H1 (cell line): ENCODE measurements at regions not wholly inside any gene's neighbourhood (a gene's known extent, or its start where the extent isn't known, plus 50 kb on each side); places are given as distances from the start of the nearest gene placed in this dataset.

ENCODE experiments used
- GTF2F1 ChIP-seq: IDR thresholded peaks from 2 replicates; pipeline ENCODE4 v1.6.1; 2012; ENCODE audit warnings: low read depth, low read length, improper control_type of control experiment, borderline replicate concordance
- KDM5A ChIP-seq: fragments of 200-600 bp; IDR thresholded peaks from 2 replicates; pipeline ENCODE4 v1.7.1; 2012; ENCODE audit warnings: mild to moderate bottlenecking, low read length, inconsistent platforms, mixed read lengths
- POLR2AphosphoS5 ChIP-seq: IDR thresholded peaks from 2 replicates; pipeline ENCODE4 v1.6.1; 2011; ENCODE audit warnings: low read depth, low read length
- RAD21 ChIP-seq, 2 experiments: IDR thresholded peaks in 1 of 2; conservative IDR thresholded peaks in 1 of 2; 2 replicates each; pipeline ENCODE4 v1.6.1; 2011; ENCODE audit warnings: low read depth in 2 of 2, low read length in 2 of 2, improper control_type of control experiment in 1 of 2, inconsistent platforms in 1 of 2, mild to moderate bottlenecking in 1 of 2, moderate library complexity in 1 of 2
- RNF2 ChIP-seq: fragments of 200-900, 300-1000 bp; sonication (generic); IDR thresholded peaks from 2 replicates; pipeline ENCODE4 v1.7.1; 2016; ENCODE audit warnings: borderline replicate concordance, low read depth, mild to moderate bottlenecking, antibody characterized with exemption, low read length; ENCODE audit not compliant: poor library complexity, severe bottlenecking; ENCODE audit errors: missing control alignments
- RXRA ChIP-seq: IDR thresholded peaks from 2 replicates; pipeline ENCODE4 v1.6.1; 2011; ENCODE audit warnings: low read depth, mild to moderate bottlenecking, low read length, moderate library complexity; ENCODE audit not compliant: insufficient read depth
- SIRT6 ChIP-seq: IDR thresholded peaks from one replicate; pipeline ENCODE4 v1.7.1; 2012; ENCODE audit warnings: low read length, inconsistent platforms
- SIX5 ChIP-seq: IDR thresholded peaks from 2 replicates; pipeline ENCODE4 v1.6.1; 2011; ENCODE audit warnings: mild to moderate bottlenecking, low read depth, low read length
- TAF1 ChIP-seq: IDR thresholded peaks from 2 replicates; pipeline ENCODE4 v1.6.1; 2011; ENCODE audit warnings: mild to moderate bottlenecking, low read depth, low read length
- TCF12 ChIP-seq: IDR thresholded peaks from 2 replicates; pipeline ENCODE4 v1.6.1; 2011; ENCODE audit warnings: low read depth, mild to moderate bottlenecking, low read length
- TEAD4 ChIP-seq: IDR thresholded peaks from 2 replicates; pipeline ENCODE4 v1.6.1; 2012; ENCODE audit warnings: low read depth, low read length, inconsistent platforms, mixed read lengths

- TF ChIP-seq TCF12: no peak
- TF ChIP-seq GTF2F1: no peak
- TF ChIP-seq POLR2AphosphoS5: no peak
- TF ChIP-seq RAD21 (IDR thresholded peaks at IDR 0.05 in 1 of 2, conservative IDR thresholded peaks at IDR 0.05 in 1 of 2; ENCODE audit: low read depth in 2 of 2, low read length in 2 of 2): no peak
- no peak for TF ChIP-seq RNF2
- TF ChIP-seq SIRT6: no peak
- no peak for TF ChIP-seq RXRA
- no peak for TF ChIP-seq SIX5
- TF ChIP-seq KDM5A: no peak
- no peak for TF ChIP-seq TEAD4
- TF ChIP-seq TAF1: no peak
- TF ChIP-seq, all 59 proteins: peak for 0
Observed at GRCh38 chr1:190564117-190564516, 86.5 kb upstream of the BRINP3 start (continued).
